Right lobe of liver (tissue), 6 donors: ENCODE measurements at regions not wholly inside any gene's neighbourhood (a gene's known extent, or its start where the extent isn't known, plus 50 kb on each side); places are given as distances from the start of the nearest gene placed in this dataset.

ENCODE experiments used
- ATAC-seq, 4 donors: fragments of 200-7000 bp; cut with Tn5 transposase; one replicate each; pipeline ENCODE4 v1.9.1; 2020; ENCODE audit warnings: mild to moderate bottlenecking in 4 of 4, moderate library complexity in 4 of 4
- DNase-seq, 3 donors: peaks; one replicate each; pipeline ENCODE4 v3.0.0-alpha.2; 2020
- H3K27ac ChIP-seq, 3 donors: fragments of 200-600 bp; one replicate each; pipeline ENCODE4 v1.8.0; 2022
- H3K27me3 ChIP-seq, 2 donors: fragments of 200-600 bp; one replicate each; pipeline ENCODE4 v1.8.0; 2022
- H3K36me3 ChIP-seq, 4 donors: fragments of 200-600 bp; sonication (generic) in 1 of 4; one replicate each; pipeline versions ENCODE4 v1.5.1 to v1.8.0; 2017 to 2022; ENCODE audit warnings: control low read depth in 1 of 4
- H3K4me1 ChIP-seq, 4 donors: fragments of 200-600 bp; sonication (generic) in 1 of 4; one replicate each; pipeline versions ENCODE4 v1.5.1 to v1.8.0; 2017 to 2022; ENCODE audit warnings: control low read depth in 1 of 4
- H3K4me3 ChIP-seq, 3 donors: fragments of 200-600 bp; one replicate each; pipeline ENCODE4 v1.8.0; 2022
- H3K9me3 ChIP-seq, 4 donors: fragments of 200-600 bp; sonication (generic) in 1 of 4; one replicate each; pipeline versions ENCODE4 v1.5.1 to v1.8.0; 2017 to 2022; ENCODE audit warnings: control low read depth in 1 of 4
- POLR2A ChIP-seq: fragments of 450-650 bp; IDR thresholded peaks from one replicate; pipeline ENCODE4 v1.6.1; 2017; ENCODE audit warnings: antibody characterized with exemption, mild to moderate bottlenecking
- WGBS: methylation state at CpG from one replicate; pipeline ENCODE4 v1.1.6; 2018; ENCODE audit warnings: low coverage, low lambda C conversion rate; ENCODE audit not compliant: insufficient coverage; ENCODE audit errors: missing lambda C conversion rate; 5-methylcytosine and 5-hydroxymethylcytosine counted together
- intact Hi-C, 2 donors: fragments of 100-400 bp; cut with DNase I; formaldehyde crosslinking; loops; one replicate each; pipeline versions ENCODE4 v1.11.2 to v1.14.1; 2022
- TF ChIP-seq, protein P1 (sequence below), 4 donors: fragments of 200-600 bp in 3 of 4; fragments of 450-650 bp in 1 of 4; IDR thresholded peaks; one replicate each; pipeline versions ENCODE4 v1.5.1 to v1.8.0; 2016 to 2022; ENCODE audit warnings: antibody characterized with exemption in 4 of 4, mild to moderate bottlenecking in 2 of 4
- donor health status: DM: no; HTN: yes; CAD: no.
- donor health status: DM: no; HTN: no; CAD: no.
- donor health status: DM: no; HTN: no; CAD: no.
- donor health status: DM: no; HTN: yes; CAD: no.
- donor health status: DM: no; HTN: yes; CAD: no.

DNA sequence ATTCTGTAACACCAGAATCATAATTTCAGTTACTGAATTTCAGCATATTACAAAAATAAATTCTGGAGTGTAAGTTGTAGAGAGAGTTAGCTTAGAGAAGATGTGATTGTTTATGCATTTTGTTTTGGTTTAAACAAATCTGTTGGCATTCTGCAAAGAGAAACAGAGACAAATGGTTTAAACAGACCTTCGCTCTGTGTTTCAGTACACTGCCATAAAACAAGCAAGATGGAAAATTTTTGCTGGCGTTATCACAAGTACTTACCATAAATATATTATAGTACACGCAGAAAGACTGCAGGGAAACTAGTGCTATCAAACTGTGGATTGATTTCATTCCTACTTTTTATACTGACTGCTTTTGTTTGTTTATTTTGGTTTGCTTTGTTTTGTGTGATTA is 850.3 kb upstream of the FOXG1 start:
- Histone ChIP-seq H3K27ac (no peak overlapping the region), H3K4me1 (no peaks in the 10 kb centered on the region), H3K27me3 (no peaks in the 10 kb centered on the region), H3K9me3 (peaks cover 0 to 4% (median 0%) of the 10 kb centered on the region in 4 donors), H3K36me3 (no peaks in the 10 kb centered on the region), H3K4me3 (no peak overlapping the region)
- WGBS: 46% methylated on average over 3 of the region's 3 CpGs
- no peak for DNase-seq
- intact Hi-C loops: no loop called here
- no peak for ATAC-seq
- TF ChIP-seq, protein P1, sequence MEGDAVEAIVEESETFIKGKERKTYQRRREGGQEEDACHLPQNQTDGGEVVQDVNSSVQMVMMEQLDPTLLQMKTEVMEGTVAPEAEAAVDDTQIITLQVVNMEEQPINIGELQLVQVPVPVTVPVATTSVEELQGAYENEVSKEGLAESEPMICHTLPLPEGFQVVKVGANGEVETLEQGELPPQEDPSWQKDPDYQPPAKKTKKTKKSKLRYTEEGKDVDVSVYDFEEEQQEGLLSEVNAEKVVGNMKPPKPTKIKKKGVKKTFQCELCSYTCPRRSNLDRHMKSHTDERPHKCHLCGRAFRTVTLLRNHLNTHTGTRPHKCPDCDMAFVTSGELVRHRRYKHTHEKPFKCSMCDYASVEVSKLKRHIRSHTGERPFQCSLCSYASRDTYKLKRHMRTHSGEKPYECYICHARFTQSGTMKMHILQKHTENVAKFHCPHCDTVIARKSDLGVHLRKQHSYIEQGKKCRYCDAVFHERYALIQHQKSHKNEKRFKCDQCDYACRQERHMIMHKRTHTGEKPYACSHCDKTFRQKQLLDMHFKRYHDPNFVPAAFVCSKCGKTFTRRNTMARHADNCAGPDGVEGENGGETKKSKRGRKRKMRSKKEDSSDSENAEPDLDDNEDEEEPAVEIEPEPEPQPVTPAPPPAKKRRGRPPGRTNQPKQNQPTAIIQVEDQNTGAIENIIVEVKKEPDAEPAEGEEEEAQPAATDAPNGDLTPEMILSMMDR (IDR thresholded peaks at IDR 0.05): no peak
- TF ChIP-seq POLR2A: no peak

DNA sequence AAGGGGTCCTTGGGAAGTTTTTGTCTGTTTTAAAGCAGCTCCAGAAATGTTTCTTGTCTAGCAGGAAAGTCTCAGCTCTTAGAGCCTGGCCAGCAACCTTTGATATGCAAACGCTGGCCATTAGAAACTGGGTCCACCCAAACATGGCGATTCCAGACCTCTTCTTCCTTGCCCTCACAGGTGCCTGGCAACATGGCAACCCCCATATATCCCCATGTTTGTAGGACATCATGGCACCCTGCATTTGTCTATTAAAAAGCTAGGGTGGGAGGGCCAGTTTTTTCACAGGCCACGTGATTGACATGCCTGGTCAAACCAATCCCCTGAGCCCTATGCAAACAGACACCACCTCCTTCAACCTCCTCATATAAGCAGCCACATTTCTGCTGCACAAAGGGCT is 848.7 kb upstream of the FOXG1 start:
- H3K4me3 ChIP-seq: no peak overlapping the region
- no peaks in the 10 kb centered on the region for H3K27me3 ChIP-seq
- WGBS: 62% methylated on average over 2 of the region's 3 CpGs
- no peaks in the 10 kb centered on the region for H3K36me3 ChIP-seq
- no peaks in the 10 kb centered on the region for H3K4me1 ChIP-seq
- H3K27ac ChIP-seq: no peak overlapping the region
- no peak for TF ChIP-seq POLR2A
- TF ChIP-seq, protein P1 (IDR thresholded peaks at IDR 0.05): no peak
- intact Hi-C loops: no loop called here
- H3K9me3 ChIP-seq: peaks cover 0 to 4% (median 0%) of the 10 kb centered on the region in 4 donors
- DNase-seq (no peak), ATAC-seq (no peak)

DNA sequence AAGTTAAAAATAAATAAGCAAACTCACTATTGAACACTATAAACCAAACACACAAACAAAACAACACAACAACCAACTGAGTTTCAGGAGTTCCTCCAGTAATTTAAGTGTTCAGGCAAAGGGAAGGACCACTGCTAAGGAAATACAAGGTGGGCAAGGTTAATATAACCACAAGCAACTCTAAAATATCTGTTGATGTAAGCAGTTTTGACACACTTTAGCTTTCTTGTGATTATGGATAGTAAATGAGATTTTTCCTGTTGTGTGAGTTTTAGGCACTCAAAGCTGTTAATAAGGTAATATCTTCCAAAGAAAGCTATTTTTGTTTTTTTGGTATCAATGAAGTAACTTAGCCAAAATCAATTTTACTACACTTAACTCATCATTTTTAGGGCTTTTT is 839.1 kb upstream of the FOXG1 start:
- intact Hi-C loops: no loop called here
- H3K4me1 ChIP-seq: no peaks in the 10 kb centered on the region
- H3K27ac ChIP-seq: no peak overlapping the region
- ATAC-seq (no peak), DNase-seq (no peak)
- H3K9me3 ChIP-seq: no peaks in the 10 kb centered on the region
- H3K36me3 ChIP-seq: no peaks in the 10 kb centered on the region
- no peaks in the 10 kb centered on the region for H3K27me3 ChIP-seq
- no peak overlapping the region for H3K4me3 ChIP-seq
- TF ChIP-seq POLR2A: no peak
- TF ChIP-seq, protein P1 (IDR thresholded peaks at IDR 0.05): no peak

DNA sequence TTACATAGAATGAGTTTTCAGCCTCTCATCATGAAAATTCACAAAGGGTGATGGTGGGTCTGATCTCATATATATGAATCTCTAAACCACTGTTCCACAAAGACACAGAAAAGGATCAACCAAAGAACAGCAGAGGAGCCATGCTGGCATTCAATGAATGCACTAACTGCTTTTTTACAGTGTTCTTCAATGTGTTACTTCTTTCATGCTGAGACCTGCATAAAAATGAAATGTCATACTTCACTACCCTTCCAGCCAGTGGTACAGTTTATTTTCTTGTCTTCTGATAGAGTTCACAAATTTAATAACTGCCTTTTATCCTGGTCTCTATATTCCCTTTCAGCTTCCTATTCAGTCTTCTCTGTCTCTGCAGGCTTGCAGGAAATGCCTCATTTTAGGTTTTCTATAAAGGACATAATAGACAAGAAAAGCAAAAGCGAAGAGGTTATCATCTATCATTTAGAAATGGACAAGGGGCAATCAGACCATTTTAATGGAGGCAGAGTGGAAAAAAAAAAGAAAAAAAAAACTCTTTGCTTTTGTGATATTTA is 836.7 kb upstream of the FOXG1 start:
- TF ChIP-seq POLR2A: no peak
- TF ChIP-seq, protein P1 (IDR thresholded peaks at IDR 0.05): no peak
- WGBS: 35% methylated on average over 1 of the region's 1 CpG
- H3K27me3 ChIP-seq: no peaks in the 10 kb centered on the region
- H3K4me1 ChIP-seq: no peaks in the 10 kb centered on the region
- H3K36me3 ChIP-seq: no peaks in the 10 kb centered on the region
- H3K9me3 ChIP-seq: no peaks in the 10 kb centered on the region
- no peak overlapping the region for H3K27ac ChIP-seq
- ATAC-seq (no peak), DNase-seq (no peak)
- intact Hi-C loops: no loop called here
- H3K4me3 ChIP-seq: no peak overlapping the region

DNA sequence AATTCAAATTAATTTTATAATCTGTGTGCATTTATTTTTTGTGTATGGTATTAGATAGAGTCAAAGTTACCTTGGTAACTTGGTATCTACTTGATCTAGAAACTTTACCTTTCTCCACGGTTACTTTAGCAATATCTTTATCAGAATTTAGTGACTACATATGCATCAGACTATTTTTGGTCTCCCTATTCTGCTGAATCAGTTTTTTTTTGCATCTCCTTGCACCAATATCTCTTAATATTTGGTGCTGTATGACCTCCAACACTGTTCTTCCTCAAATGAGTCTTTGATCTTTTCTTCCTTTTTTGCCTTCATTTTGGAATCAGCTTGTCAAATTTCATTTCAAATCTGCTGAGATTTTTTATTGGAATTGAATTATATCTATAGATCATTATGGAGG is 828.2 kb upstream of the FOXG1 start:
- H3K27ac ChIP-seq: no peak overlapping the region
- DNase-seq (no peak), ATAC-seq (no peak)
- H3K27me3 ChIP-seq: no peaks in the 10 kb centered on the region
- no peaks in the 10 kb centered on the region for H3K36me3 ChIP-seq
- WGBS: 26% methylated on average over 1 of the region's 1 CpG
- intact Hi-C loops: no loop called here
- H3K4me1 ChIP-seq: no peaks in the 10 kb centered on the region
- H3K4me3 ChIP-seq: no peak overlapping the region
- no peak for TF ChIP-seq POLR2A
- TF ChIP-seq, protein P1 (IDR thresholded peaks at IDR 0.05): no peak
- no peaks in the 10 kb centered on the region for H3K9me3 ChIP-seq
